C4-2B (cell line): ENCODE measurements at regions not wholly inside any gene's neighbourhood (a gene's known extent, or its start where the extent isn't known, plus 50 kb on each side); places are given as distances from the start of the nearest gene placed in this dataset.

Experiments
- ZFX ChIP-seq: fragments of 450-650 bp; IDR thresholded peaks from 2 replicates; pipeline ENCODE4 v1.6.1; 2017
- TF ChIP-seq, protein P1 (sequence below): fragments of 450-650 bp; conservative IDR thresholded peaks from 2 replicates; pipeline ENCODE4 v1.5.1; 2017; ENCODE audit warnings: mild to moderate bottlenecking

DNA sequence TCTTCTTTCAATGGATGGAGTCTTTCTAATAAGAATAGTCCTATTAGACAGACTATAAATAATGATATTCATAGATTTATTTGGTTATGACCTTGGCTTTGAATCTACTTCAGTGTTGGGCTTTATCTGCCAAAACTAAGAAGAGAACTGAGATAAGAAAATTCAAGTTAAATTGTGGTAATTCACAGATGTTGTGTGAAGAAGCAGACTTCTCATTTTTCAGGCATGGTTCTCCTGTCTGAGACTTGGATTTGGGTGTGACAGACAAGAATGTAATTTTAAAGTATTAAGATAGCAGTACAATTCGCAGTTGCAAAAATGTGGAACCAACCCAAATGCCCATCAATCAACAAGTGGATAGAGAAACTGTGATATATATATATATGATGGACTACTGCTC, 124.7 kb downstream of the QPCT start:
- TF ChIP-seq, protein P1, sequence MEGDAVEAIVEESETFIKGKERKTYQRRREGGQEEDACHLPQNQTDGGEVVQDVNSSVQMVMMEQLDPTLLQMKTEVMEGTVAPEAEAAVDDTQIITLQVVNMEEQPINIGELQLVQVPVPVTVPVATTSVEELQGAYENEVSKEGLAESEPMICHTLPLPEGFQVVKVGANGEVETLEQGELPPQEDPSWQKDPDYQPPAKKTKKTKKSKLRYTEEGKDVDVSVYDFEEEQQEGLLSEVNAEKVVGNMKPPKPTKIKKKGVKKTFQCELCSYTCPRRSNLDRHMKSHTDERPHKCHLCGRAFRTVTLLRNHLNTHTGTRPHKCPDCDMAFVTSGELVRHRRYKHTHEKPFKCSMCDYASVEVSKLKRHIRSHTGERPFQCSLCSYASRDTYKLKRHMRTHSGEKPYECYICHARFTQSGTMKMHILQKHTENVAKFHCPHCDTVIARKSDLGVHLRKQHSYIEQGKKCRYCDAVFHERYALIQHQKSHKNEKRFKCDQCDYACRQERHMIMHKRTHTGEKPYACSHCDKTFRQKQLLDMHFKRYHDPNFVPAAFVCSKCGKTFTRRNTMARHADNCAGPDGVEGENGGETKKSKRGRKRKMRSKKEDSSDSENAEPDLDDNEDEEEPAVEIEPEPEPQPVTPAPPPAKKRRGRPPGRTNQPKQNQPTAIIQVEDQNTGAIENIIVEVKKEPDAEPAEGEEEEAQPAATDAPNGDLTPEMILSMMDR, result no peak
- no peak for TF ChIP-seq ZFX
